HG02571 (cell line): ENCODE measurements at regions not wholly inside any gene's neighbourhood (a gene's known extent, or its start where the extent isn't known, plus 50 kb on each side); places are given as distances from the start of the nearest gene placed in this dataset.

Experiments used
- ATAC-seq: cut with Tn5 transposase; IDR thresholded peaks from one replicate; pipeline ENCODE4 v1.9.1; 2021; ENCODE audit warnings: mild to moderate bottlenecking, moderate library complexity; ENCODE audit not compliant: unreplicated experiment

DNA sequence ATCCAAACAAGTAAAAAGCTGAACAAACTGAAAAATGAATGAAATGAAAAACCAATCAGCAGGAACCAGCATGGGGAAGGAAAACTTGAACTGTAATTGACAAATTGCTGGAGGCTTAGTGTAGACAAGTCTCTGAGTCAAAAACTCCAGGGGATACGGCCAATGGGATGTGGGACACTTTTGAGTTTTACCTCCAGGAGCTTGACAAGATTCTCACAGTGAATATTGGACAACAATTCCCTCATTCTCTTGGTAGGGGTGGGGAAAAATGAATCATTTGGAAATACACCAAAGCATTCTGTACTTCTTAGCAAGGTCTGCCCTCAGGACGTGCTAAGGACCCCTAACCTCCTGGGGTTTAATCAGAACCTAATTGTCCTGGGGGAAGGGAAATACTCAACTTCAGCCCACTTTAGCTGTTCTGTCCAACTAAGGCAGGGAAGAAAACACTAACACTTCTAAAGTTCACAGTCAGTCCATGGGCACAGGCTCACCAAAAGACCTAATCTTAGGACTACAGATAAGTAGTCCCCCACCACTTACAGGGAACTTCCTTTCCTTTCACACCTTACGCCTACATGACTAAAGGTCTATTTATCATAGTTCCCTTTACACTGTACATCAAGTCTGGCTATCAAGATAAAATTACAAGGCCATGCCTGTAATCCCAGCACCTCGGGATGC, 60.7 kb upstream of the CDC42BPA start:
- no peak for ATAC-seq

DNA sequence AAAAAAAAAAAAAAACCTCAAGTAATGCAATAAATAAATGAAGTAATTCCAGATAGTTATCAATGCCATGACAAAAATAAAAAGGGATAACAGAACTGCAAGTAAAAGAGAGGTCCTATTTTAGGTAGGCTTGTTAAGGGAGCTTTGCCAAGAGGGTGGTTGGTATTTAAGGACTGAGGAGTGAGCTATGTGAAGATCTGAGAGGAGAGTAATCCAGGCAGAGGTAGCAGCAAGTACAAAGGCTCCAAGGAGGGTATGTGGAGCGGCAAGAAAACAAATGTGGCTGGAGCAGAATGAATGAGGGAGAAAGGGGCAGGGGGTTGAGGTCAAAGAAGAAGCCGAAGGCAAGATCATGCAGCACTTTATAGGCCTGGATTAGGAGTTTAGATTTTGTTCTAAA, 59.9 kb upstream of the CDC42BPA start:
- ATAC-seq = no peak

DNA sequence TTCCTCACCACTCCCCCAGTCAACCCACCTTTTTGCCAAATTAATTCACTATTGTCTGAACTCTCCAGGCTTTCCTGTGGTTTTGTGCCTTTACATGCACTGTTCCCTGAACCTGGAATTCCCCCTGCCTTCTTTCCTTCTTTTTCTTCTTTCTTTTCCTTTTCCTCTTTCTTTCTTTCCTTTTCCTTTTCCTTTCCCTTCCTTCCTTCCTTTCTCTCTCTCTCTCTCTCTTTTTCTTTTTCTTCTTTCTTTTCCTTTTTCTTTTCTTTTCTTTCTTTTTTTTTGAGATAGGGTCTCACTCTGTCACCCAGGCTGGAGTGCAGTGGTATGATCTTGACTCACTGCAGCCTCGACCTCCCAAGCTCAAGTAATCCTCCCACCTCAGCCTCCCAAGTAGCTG, 56.6 kb upstream of the CDC42BPA start:
- no peak for ATAC-seq

DNA sequence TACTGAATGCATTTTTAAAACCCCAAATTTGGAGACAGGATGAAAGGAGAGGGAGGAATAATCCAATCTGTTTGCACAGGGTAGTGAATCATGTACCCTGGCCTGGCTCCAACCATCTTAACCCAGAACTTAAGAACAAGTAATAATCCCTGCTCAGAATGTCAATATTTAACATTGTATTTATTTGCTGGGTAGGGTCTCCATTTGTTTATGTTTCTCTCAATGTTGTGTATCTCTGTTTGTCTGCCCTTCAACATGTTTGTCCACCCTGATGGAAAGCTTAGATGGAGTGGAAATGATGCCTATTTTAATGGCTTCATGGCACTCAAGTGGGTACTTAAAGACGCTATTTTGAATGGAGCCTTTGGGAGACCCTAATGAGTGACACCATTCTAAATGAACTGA, 54.4 kb upstream of the CDC42BPA start:
- ATAC-seq = no peak

DNA sequence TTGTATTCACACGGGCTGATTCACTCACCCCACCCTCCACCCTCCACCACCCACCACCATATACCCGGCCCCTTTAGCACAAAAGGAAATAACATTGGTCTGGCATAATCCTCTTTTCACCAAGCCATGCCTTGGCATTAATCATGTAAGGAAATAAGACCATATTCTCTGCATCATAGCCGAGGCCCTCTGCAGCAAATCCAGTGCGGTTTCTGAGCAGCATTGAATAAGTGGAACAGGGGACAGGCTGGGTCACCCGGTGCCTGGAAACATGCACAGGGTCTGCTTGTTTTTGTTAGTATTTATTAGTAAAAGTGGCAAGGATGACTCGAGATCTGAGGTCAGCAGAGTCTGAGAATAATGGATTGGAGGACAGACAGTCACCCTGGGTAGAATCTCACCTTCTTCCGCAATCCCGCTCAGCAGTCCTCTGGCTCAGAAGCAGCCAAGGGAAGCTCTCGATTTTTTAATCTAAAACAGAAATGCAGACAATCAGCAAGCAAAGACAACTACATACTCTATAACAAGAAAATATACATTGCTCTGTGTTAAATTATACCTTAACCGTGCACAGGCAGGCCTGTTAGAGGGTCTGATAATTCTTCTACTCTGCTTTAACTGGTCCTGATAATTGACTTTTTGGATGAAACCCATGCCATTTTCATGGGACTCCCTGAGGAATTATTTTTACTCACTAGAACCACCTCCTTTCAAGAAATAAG, 52.4 kb upstream of the CDC42BPA start:
- no peak for ATAC-seq

DNA sequence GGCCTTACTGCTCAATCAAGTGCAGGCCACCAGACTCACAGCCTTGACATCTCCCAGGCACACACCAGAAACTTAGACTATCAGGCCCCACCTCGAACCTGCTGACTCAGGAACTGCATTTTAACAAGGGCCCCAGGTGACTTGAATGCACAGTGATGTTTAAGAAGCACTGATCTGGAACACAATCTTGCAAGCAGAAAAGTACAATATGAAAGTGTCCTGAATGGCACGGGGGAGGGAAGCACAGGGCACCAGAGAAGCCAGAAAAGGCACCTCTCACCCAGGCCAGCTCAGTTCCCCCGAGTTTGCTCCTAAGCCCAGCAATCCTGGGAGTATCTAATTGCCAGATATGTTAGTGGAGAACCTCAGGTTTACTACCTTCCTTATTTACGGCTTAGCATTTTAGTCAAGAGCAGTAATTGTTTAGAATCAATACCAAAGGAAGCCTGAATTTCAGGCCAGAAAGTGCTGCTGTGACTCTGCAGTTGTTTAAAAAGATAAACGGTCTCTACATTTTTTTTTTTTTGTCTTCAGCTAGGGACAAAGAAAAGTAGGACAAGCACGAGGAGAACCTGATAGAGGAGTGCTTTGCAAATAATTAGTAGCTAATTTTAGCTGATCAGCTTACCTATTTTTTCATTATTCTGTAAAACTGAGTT, 50.9 kb upstream of the CDC42BPA start:
- no peak for ATAC-seq
